ENCODE measurements at regions not wholly inside any gene's neighbourhood (a gene's known extent, or its start where the extent isn't known, plus 50 kb on each side); places are given as distances from the start of the nearest gene placed in this dataset.

GRCh38 chr3:19060404-19060803, 87.9 kb upstream of the KCNH8 start:
- no peak overlapping the region for H3K4me2 ChIP-seq (ENCODE audit: low read depth, low read length, poor library complexity, severe bottlenecking)
- H3K9me3 ChIP-seq (ENCODE audit: low read length), result no peaks in the 10 kb centered on the region
- H3K79me2 ChIP-seq (ENCODE audit: low read length), result no peaks in the 10 kb centered on the region
- H3K27ac ChIP-seq (ENCODE audit: low read length), result no peak overlapping the region
- H3K4me3 ChIP-seq (ENCODE audit: low read length), result no peak overlapping the region
- H3K27me3 ChIP-seq (ENCODE audit: low read length), result no peaks in the 10 kb centered on the region
- no peaks in the 10 kb centered on the region for H3K36me3 ChIP-seq (ENCODE audit: insufficient read depth, low read length)
- no peak for DNase-seq
- no peak overlapping the region for H3K9ac ChIP-seq (ENCODE audit: low read length)
- H3K4me1 ChIP-seq (ENCODE audit: low read length), result no peaks in the 10 kb centered on the region
- H3K9me2 ChIP-seq (replicated peaks; ENCODE audit: insufficient read depth, low read length), result 0 out of 2 replicates have a peak, but pooled peaks cover 3% of the 10 kb centered on the region
- no peaks in the 10 kb centered on the region for H4K20me1 ChIP-seq (ENCODE audit: insufficient read depth, low read depth, low read length)
- no peak overlapping the region for H2AFZ ChIP-seq (ENCODE audit: low read length)

- H3K4me3 ChIP-seq (ENCODE audit: low read length), result no peak overlapping the region
- H3K79me2 ChIP-seq (ENCODE audit: low read length), result no peaks in the 10 kb centered on the region
Measured at GRCh38 chr3:19052874-19053273, 95.4 kb upstream of the KCNH8 start.

GRCh38 chr3:19046440-19046839, 101.9 kb upstream of the KCNH8 start:
- H2AFZ ChIP-seq (ENCODE audit: low read length), result no peak overlapping the region
- H3K4me3 ChIP-seq (ENCODE audit: low read length), result no peak overlapping the region
- H3K9ac ChIP-seq (ENCODE audit: low read length), result no peak overlapping the region
- DNase-seq, result no peak
- no peak overlapping the region for H3K27ac ChIP-seq (ENCODE audit: low read length)
- H3K4me1 ChIP-seq (ENCODE audit: low read length), result no peaks in the 10 kb centered on the region
- H3K4me2 ChIP-seq (ENCODE audit: low read depth, low read length, poor library complexity, severe bottlenecking), result no peak overlapping the region
- no peaks in the 10 kb centered on the region for H4K20me1 ChIP-seq (ENCODE audit: insufficient read depth, low read depth, low read length)
- no peaks in the 10 kb centered on the region for H3K79me2 ChIP-seq (ENCODE audit: low read length)
- H3K36me3 ChIP-seq (ENCODE audit: insufficient read depth, low read length), result no peaks in the 10 kb centered on the region
- no peaks in the 10 kb centered on the region for H3K9me3 ChIP-seq (ENCODE audit: low read length)
- H3K27me3 ChIP-seq (ENCODE audit: low read length), result no peaks in the 10 kb centered on the region
- no peaks in the 10 kb centered on the region for H3K9me2 ChIP-seq (replicated peaks; ENCODE audit: insufficient read depth, low read length)

More at GRCh38 chr3:19052874-19053273, 95.4 kb upstream of the KCNH8 start:
- H3K9me2 ChIP-seq (replicated peaks; ENCODE audit: insufficient read depth, low read length), result no peaks in the 10 kb centered on the region
- no peak overlapping the region for H3K27ac ChIP-seq (ENCODE audit: low read length)
- H3K36me3 ChIP-seq (ENCODE audit: insufficient read depth, low read length), result no peaks in the 10 kb centered on the region
- H3K4me1 ChIP-seq (ENCODE audit: low read length), result no peaks in the 10 kb centered on the region
- H3K9me3 ChIP-seq (ENCODE audit: low read length), result no peaks in the 10 kb centered on the region
- H2AFZ ChIP-seq (ENCODE audit: low read length), result no peak overlapping the region
- no peaks in the 10 kb centered on the region for H3K27me3 ChIP-seq (ENCODE audit: low read length)
- no peak for DNase-seq
- H4K20me1 ChIP-seq (ENCODE audit: insufficient read depth, low read depth, low read length), result no peaks in the 10 kb centered on the region
- H3K4me2 ChIP-seq (ENCODE audit: low read depth, low read length, poor library complexity, severe bottlenecking), result no peak overlapping the region
- H3K9ac ChIP-seq (ENCODE audit: low read length), result no peak overlapping the region

GRCh38 chr3:19030522-19030839, 117.8 kb upstream of the KCNH8 start:
- H3K4me1 ChIP-seq (ENCODE audit: low read length), result no peaks in the 10 kb centered on the region
- peak; percentile 41 for DNase-seq
- H3K9me2 ChIP-seq (replicated peaks; ENCODE audit: insufficient read depth, low read length), result no peaks in the 10 kb centered on the region
- no peaks in the 10 kb centered on the region for H3K27me3 ChIP-seq (ENCODE audit: low read length)
- no peak overlapping the region for H3K4me3 ChIP-seq (ENCODE audit: low read length)
- H3K27ac ChIP-seq (ENCODE audit: low read length), result no peak overlapping the region
- H3K9me3 ChIP-seq (ENCODE audit: low read length), result no peaks in the 10 kb centered on the region
- H3K4me2 ChIP-seq (ENCODE audit: low read depth, low read length, poor library complexity, severe bottlenecking), result no peak overlapping the region
- H4K20me1 ChIP-seq (ENCODE audit: insufficient read depth, low read depth, low read length), result no peaks in the 10 kb centered on the region
- H2AFZ ChIP-seq (ENCODE audit: low read length), result no peak overlapping the region
- H3K79me2 ChIP-seq (ENCODE audit: low read length), result no peaks in the 10 kb centered on the region
- H3K9ac ChIP-seq (ENCODE audit: low read length), result no peak overlapping the region
- H3K36me3 ChIP-seq (ENCODE audit: insufficient read depth, low read length), result no peaks in the 10 kb centered on the region

- Histone ChIP-seq H3K27ac (ENCODE audit: low read length) (no peak overlapping the region), H3K36me3 (ENCODE audit: insufficient read depth, low read length) (no peaks in the 10 kb centered on the region), H3K9me3 (ENCODE audit: low read length) (no peaks in the 10 kb centered on the region), H3K79me2 (ENCODE audit: low read length) (no peaks in the 10 kb centered on the region), H3K4me1 (ENCODE audit: low read length) (no peaks in the 10 kb centered on the region), H3K27me3 (ENCODE audit: low read length) (no peaks in the 10 kb centered on the region), H3K9me2 (replicated peaks; ENCODE audit: insufficient read depth, low read length) (no peaks in the 10 kb centered on the region), H3K4me2 (ENCODE audit: low read depth, low read length, poor library complexity, severe bottlenecking) (no peak overlapping the region), H4K20me1 (ENCODE audit: insufficient read depth, low read depth, low read length) (no peaks in the 10 kb centered on the region), H3K9ac (ENCODE audit: low read length) (no peak overlapping the region), H3K4me3 (ENCODE audit: low read length) (no peak overlapping the region), H2AFZ (ENCODE audit: low read length) (no peak overlapping the region)
- no peak for DNase-seq
Measured at GRCh38 chr3:19029837-19030521, 118.3 kb upstream of the KCNH8 start.

- Histone ChIP-seq H4K20me1 (ENCODE audit: insufficient read depth, low read depth, low read length) (no peaks in the 10 kb centered on the region), H3K9me3 (ENCODE audit: low read length) (no peaks in the 10 kb centered on the region; the same call in 1 of the 2 replicates), H3K36me3 (ENCODE audit: insufficient read depth, low read length) (no peaks in the 10 kb centered on the region), H3K4me3 (ENCODE audit: low read length) (no peak overlapping the region), H3K27me3 (ENCODE audit: low read length) (no peaks in the 10 kb centered on the region), H3K4me1 (ENCODE audit: low read length) (no peaks in the 10 kb centered on the region), H3K9me2 (replicated peaks; ENCODE audit: insufficient read depth, low read length) (no peaks in the 10 kb centered on the region), H3K9ac (ENCODE audit: low read length) (no peak overlapping the region), H3K27ac (ENCODE audit: low read length) (no peak overlapping the region), H2AFZ (ENCODE audit: low read length) (no peak overlapping the region), H3K4me2 (ENCODE audit: low read depth, low read length, poor library complexity, severe bottlenecking) (no peak overlapping the region), H3K79me2 (ENCODE audit: low read length) (no peaks in the 10 kb centered on the region)
- DNase-seq, result no peak
Measured at GRCh38 chr3:19025441-19025840, 122.9 kb upstream of the KCNH8 start.

- no peaks in the 10 kb centered on the region for H3K79me2 ChIP-seq (ENCODE audit: low read length)
- H3K4me3 ChIP-seq (ENCODE audit: low read length), result no peak overlapping the region
- H3K9me2 ChIP-seq (replicated peaks; ENCODE audit: insufficient read depth, low read length), result no peaks in the 10 kb centered on the region
- H3K4me2 ChIP-seq (ENCODE audit: low read depth, low read length, poor library complexity, severe bottlenecking), result no peak overlapping the region
- no peak overlapping the region for H3K9ac ChIP-seq (ENCODE audit: low read length)
- DNase-seq, result no peak
- no peaks in the 10 kb centered on the region for H3K4me1 ChIP-seq (ENCODE audit: low read length)
- no peaks in the 10 kb centered on the region for H3K36me3 ChIP-seq (ENCODE audit: insufficient read depth, low read length)
- no peaks in the 10 kb centered on the region; the same call in 1 of the 2 replicates for H3K9me3 ChIP-seq (ENCODE audit: low read length)
- no peaks in the 10 kb centered on the region for H3K27me3 ChIP-seq (ENCODE audit: low read length)
- H3K27ac ChIP-seq (ENCODE audit: low read length), result no peak overlapping the region
- H2AFZ ChIP-seq (ENCODE audit: low read length), result no peak overlapping the region
- no peaks in the 10 kb centered on the region for H4K20me1 ChIP-seq (ENCODE audit: insufficient read depth, low read depth, low read length)
Measured at GRCh38 chr3:19022546-19022945, 125.8 kb upstream of the KCNH8 start.

- Histone ChIP-seq H3K9ac (ENCODE audit: low read length) (no peak overlapping the region), H3K36me3 (ENCODE audit: insufficient read depth, low read length) (no peaks in the 10 kb centered on the region), H3K27me3 (ENCODE audit: low read length) (no peaks in the 10 kb centered on the region), H2AFZ (ENCODE audit: low read length) (no peak overlapping the region), H3K9me2 (replicated peaks; ENCODE audit: insufficient read depth, low read length) (no peaks in the 10 kb centered on the region), H3K4me2 (ENCODE audit: low read depth, low read length, poor library complexity, severe bottlenecking) (no peak overlapping the region), H3K79me2 (ENCODE audit: low read length) (no peaks in the 10 kb centered on the region), H3K4me1 (ENCODE audit: low read length) (no peaks in the 10 kb centered on the region), H3K9me3 (ENCODE audit: low read length) (no peaks in the 10 kb centered on the region), H3K4me3 (ENCODE audit: low read length) (no peak overlapping the region), H4K20me1 (ENCODE audit: insufficient read depth, low read depth, low read length) (no peaks in the 10 kb centered on the region), H3K27ac (ENCODE audit: low read length) (no peak overlapping the region)
- no peak for DNase-seq
Measured at GRCh38 chr3:19016851-19017250, 131.5 kb upstream of the KCNH8 start.

Data from Karpas-422 (cell line).